ENCODE measurements at regions not wholly inside any gene's neighbourhood (a gene's known extent, or its start where the extent isn't known, plus 50 kb on each side); places are given as distances from the start of the nearest gene placed in this dataset.

GRCh38 chr3:193912621-193913178 is 223.2 kb upstream of the HES1 start:
- Histone ChIP-seq H3K36me3 (no peaks in the 10 kb centered on the region), H3K27ac (replicated peaks in 1 of 4) (no peak overlapping the region), H3K4me1 (peaks cover 0 to 30% (median 17%) of the 10 kb centered on the region in 4 donors), H3K27me3 (no peaks in the 10 kb centered on the region), H3K9me3 (peaks cover 0 to 5% (median 0%) of the 10 kb centered on the region in 4 donors), H3K4me3 (no peak overlapping the region)
- intact Hi-C loops (cut with DNase I) = no loop called here
- 97% methylated on average over 2 of the region's 2 CpGs for WGBS
- TF ChIP-seq POLR2AphosphoS5 (IDR thresholded peaks at IDR 0.05) = no peak
- TF ChIP-seq CTCF (IDR thresholded peaks at IDR 0.05) = no peak
- TF ChIP-seq EP300 (IDR thresholded peaks at IDR 0.05) = no peak
- TF ChIP-seq POLR2A (IDR thresholded peaks at IDR 0.05; ENCODE audit: low read depth) = no peak
- DNase-seq (ENCODE audit: extremely low spot score) = no peak

GRCh38 chr3:193914602-193915001 is 221.3 kb upstream of the HES1 start:
- TF ChIP-seq POLR2AphosphoS5 (IDR thresholded peaks at IDR 0.05) (no peak), CTCF (IDR thresholded peaks at IDR 0.05) (no peak), EP300 (IDR thresholded peaks at IDR 0.05) (no peak), POLR2A (IDR thresholded peaks at IDR 0.05; ENCODE audit: low read depth) (no peak)
- no peaks in the 10 kb centered on the region for H3K27me3 ChIP-seq
- DNase-seq (ENCODE audit: extremely low spot score) = no peak
- no peaks in the 10 kb centered on the region for H3K9me3 ChIP-seq
- 56% methylated on average over 1 of the region's 1 CpG for WGBS
- H3K4me1 ChIP-seq = peaks cover 0 to 30% (median 17%) of the 10 kb centered on the region in 4 donors
- H3K36me3 ChIP-seq = no peaks in the 10 kb centered on the region
- H3K4me3 ChIP-seq = no peak overlapping the region
- no peak overlapping the region for H3K27ac ChIP-seq (replicated peaks in 1 of 4)
- intact Hi-C loops (cut with DNase I) = no loop called here

GRCh38 chr3:193915099-193915498 is 220.8 kb upstream of the HES1 start:
- no peak overlapping the region for H3K4me3 ChIP-seq
- H3K27ac ChIP-seq (replicated peaks in 1 of 4) = no peak overlapping the region
- H3K9me3 ChIP-seq = no peaks in the 10 kb centered on the region
- H3K27me3 ChIP-seq = no peaks in the 10 kb centered on the region
- intact Hi-C loops (cut with DNase I) = no loop called here
- no peak for DNase-seq (ENCODE audit: extremely low spot score)
- H3K36me3 ChIP-seq = no peaks in the 10 kb centered on the region
- peaks cover 0 to 30% (median 17%) of the 10 kb centered on the region in 4 donors for H3K4me1 ChIP-seq
- TF ChIP-seq CTCF (IDR thresholded peaks at IDR 0.05) (no peak), EP300 (IDR thresholded peaks at IDR 0.05) (no peak), POLR2A (IDR thresholded peaks at IDR 0.05; ENCODE audit: low read depth) (no peak), POLR2AphosphoS5 (IDR thresholded peaks at IDR 0.05) (no peak)
- WGBS = 76% methylated on average over 4 of the region's 4 CpGs

DNA sequence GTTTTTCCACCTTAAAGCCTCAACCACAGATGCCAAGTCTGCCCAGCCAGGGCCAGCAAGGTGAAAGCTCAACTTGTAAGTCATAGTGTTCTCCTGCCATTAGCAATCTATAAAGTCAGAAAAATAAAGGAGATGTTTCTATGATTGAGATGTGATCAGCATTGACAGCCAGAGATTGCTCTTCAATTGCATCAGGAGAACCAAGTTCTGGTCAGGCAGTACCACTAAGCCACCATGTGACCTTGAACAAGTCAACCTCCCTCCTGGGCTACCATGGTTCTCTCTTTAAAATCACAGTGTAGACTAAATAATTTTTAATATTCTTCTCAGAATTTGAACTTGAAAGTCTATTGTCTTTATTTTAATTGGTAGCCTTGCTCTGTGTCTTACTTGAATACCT is 220.3 kb upstream of the HES1 start:
- Histone ChIP-seq H3K27me3 (no peaks in the 10 kb centered on the region), H3K4me3 (no peak overlapping the region), H3K9me3 (no peaks in the 10 kb centered on the region), H3K36me3 (no peaks in the 10 kb centered on the region), H3K27ac (replicated peaks in 1 of 4) (no peak overlapping the region), H3K4me1 (peaks cover 0 to 30% (median 16%) of the 10 kb centered on the region in 4 donors)
- TF ChIP-seq POLR2A (IDR thresholded peaks at IDR 0.05; ENCODE audit: low read depth) (no peak), EP300 (IDR thresholded peaks at IDR 0.05) (no peak), POLR2AphosphoS5 (IDR thresholded peaks at IDR 0.05) (no peak), CTCF (IDR thresholded peaks at IDR 0.05) (no peak)
- intact Hi-C loops (cut with DNase I) = no loop called here
- no peak for DNase-seq (ENCODE audit: extremely low spot score)

- no peak for DNase-seq (ENCODE audit: extremely low spot score)
- Histone ChIP-seq H3K4me1 (peaks cover 0 to 18% (median 10%) of the 10 kb centered on the region in 4 donors), H3K27me3 (no peaks in the 10 kb centered on the region), H3K9me3 (no peaks in the 10 kb centered on the region), H3K36me3 (no peaks in the 10 kb centered on the region), H3K27ac (replicated peaks in 1 of 4) (no peak overlapping the region), H3K4me3 (no peak overlapping the region)
- intact Hi-C loops (cut with DNase I) = no loop called here
- TF ChIP-seq CTCF (IDR thresholded peaks at IDR 0.05) = no peak
- no peak for TF ChIP-seq POLR2AphosphoS5 (IDR thresholded peaks at IDR 0.05)
- TF ChIP-seq POLR2A (IDR thresholded peaks at IDR 0.05; ENCODE audit: low read depth) = no peak
- TF ChIP-seq EP300 (IDR thresholded peaks at IDR 0.05) = no peak
- WGBS = 93% methylated on average over 2 of the region's 2 CpGs
Observed at GRCh38 chr3:193917158-193917557, 218.8 kb upstream of the HES1 start.
